ENCODE measurements at regions not wholly inside any gene's neighbourhood (a gene's known extent, or its start where the extent isn't known, plus 50 kb on each side); places are given as distances from the start of the nearest gene placed in this dataset.
"Not testable (repeated sequence)": the region's sequence is repeated elsewhere in the genome, so short reads cannot be mapped to it uniquely, and the experiment has no call there.

- H3K27me3 ChIP-seq (ENCODE audit: control insufficient read depth in 3 of 3, insufficient read depth in 3 of 3, low read length in 3 of 3) = no peaks in the 10 kb centered on the region
- 85 to 88% (median 86%) methylated on average over 6 of the region's 6 CpGs for WGBS, 3 donors
- no peak overlapping the region for H3K27ac ChIP-seq (ENCODE audit: low read depth in 1 of 3, low read length in 2 of 3)
- FAIRE-seq (no peak), DNase-seq (no peak)
- H3K9me3 ChIP-seq (ENCODE audit: control insufficient read depth in 2 of 2, insufficient read depth in 1 of 2, low read depth in 1 of 2, low read length in 1 of 2) = no peaks in the 10 kb centered on the region
- H3K4me3 ChIP-seq (ENCODE audit: low read depth in 1 of 3, low read length in 3 of 3) = no peak overlapping the region
- H3K4me1 ChIP-seq (ENCODE audit: control insufficient read depth in 3 of 3, insufficient read depth in 2 of 3, low read depth in 1 of 3, low read length in 2 of 3) = no peaks in the 10 kb centered on the region
- no peaks in the 10 kb centered on the region for H3K36me3 ChIP-seq (ENCODE audit: control insufficient read depth in 3 of 3, insufficient read depth in 2 of 3, low read depth in 1 of 3, low read length in 3 of 3)
Observed at GRCh38 chr10:34957531-34957930, 132.6 kb downstream of the CUL2 start.

DNA sequence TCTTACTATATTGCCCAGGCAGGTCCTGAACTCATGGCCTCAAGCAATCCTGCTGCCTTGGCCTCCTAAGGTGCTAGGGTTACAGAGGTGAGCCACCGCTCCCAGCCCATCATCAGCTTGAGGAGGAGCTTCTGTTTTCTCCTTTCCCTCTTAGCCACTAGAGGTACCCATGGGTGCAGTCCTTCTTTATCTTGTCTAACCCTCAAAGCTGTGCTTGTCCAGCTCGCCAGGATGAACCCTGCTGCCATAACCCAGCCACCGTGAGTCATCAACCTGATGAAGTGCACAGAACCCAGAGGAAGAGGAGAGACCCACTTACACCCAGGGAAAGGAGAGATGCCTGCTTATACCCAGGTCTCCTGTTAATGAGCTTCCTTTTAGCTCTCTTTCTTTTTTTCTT, 133.4 kb downstream of the CUL2 start:
- Histone ChIP-seq H3K4me3 (ENCODE audit: low read depth in 1 of 3, low read length in 3 of 3) (no peak overlapping the region), H3K36me3 (ENCODE audit: control insufficient read depth in 3 of 3, insufficient read depth in 2 of 3, low read depth in 1 of 3, low read length in 3 of 3) (no peaks in the 10 kb centered on the region), H3K4me1 (ENCODE audit: control insufficient read depth in 3 of 3, insufficient read depth in 2 of 3, low read depth in 1 of 3, low read length in 2 of 3) (no peaks in the 10 kb centered on the region), H3K27me3 (ENCODE audit: control insufficient read depth in 3 of 3, insufficient read depth in 3 of 3, low read length in 3 of 3) (no peaks in the 10 kb centered on the region), H3K27ac (ENCODE audit: low read depth in 1 of 3, low read length in 2 of 3) (no peak overlapping the region), H3K9me3 (ENCODE audit: control insufficient read depth in 2 of 2, insufficient read depth in 1 of 2, low read depth in 1 of 2, low read length in 1 of 2) (no peaks in the 10 kb centered on the region)
- FAIRE-seq (no peak), DNase-seq (no peak)
- 77 to 91% (median 86%) methylated on average over 3 of the region's 3 CpGs for WGBS, 3 donors

DNA sequence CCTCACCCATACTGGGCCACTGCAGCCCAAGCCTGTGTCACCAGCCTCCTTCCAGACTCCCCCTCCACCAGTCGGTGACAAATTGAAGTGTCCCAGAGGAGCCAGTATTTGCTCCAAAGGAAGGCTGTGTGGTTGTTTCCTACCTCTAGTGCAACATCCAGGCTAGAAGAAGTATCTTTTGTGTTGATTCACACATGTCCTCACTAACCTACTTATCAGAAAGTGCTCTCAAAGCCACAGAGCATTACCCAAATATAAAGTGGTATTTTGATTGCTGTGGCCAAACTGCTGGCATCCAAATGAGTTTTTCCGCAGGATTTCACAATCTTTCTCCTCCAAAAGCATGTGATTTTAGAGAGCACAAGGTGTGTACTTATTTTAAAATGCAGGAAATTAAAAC, 134.8 kb downstream of the CUL2 start:
- 83 to 92% (median 91%) methylated on average over 2 of the region's 2 CpGs for WGBS, 3 donors
- no peak overlapping the region for H3K4me3 ChIP-seq (ENCODE audit: low read depth in 1 of 3, low read length in 3 of 3)
- DNase-seq (no peak), FAIRE-seq (no peak)
- H3K36me3 ChIP-seq (ENCODE audit: control insufficient read depth in 3 of 3, insufficient read depth in 2 of 3, low read depth in 1 of 3, low read length in 3 of 3) = no peaks in the 10 kb centered on the region
- H3K27me3 ChIP-seq (ENCODE audit: control insufficient read depth in 3 of 3, insufficient read depth in 3 of 3, low read length in 3 of 3) = no peaks in the 10 kb centered on the region
- H3K9me3 ChIP-seq (ENCODE audit: control insufficient read depth in 2 of 2, insufficient read depth in 1 of 2, low read depth in 1 of 2, low read length in 1 of 2) = no peaks in the 10 kb centered on the region
- no peak overlapping the region for H3K27ac ChIP-seq (ENCODE audit: low read depth in 1 of 3, low read length in 2 of 3)
- H3K4me1 ChIP-seq (ENCODE audit: control insufficient read depth in 3 of 3, insufficient read depth in 2 of 3, low read depth in 1 of 3, low read length in 2 of 3) = no peaks in the 10 kb centered on the region

DNA sequence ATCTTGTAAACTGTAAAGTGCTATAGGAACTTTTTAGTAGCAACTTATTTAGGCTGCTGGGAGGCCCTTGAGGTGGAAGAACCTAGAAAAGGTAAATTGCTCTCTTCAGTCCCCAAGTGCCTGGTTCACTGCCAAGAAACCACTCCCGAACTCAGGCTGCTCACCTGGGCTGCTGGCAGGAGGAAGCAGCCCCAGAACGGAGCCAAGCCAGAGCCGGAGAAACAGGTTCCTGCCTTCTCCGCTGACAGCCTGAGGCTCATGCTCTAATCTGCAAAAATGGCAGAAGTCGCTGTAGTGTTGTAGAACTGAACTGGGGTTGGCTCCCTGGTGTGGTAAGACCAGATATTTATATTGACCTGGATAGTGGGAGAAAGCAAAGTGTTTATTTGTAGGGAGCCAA, 136.0 kb downstream of the CUL2 start:
- Histone ChIP-seq H3K9me3 (ENCODE audit: control insufficient read depth in 2 of 2, insufficient read depth in 1 of 2, low read depth in 1 of 2, low read length in 1 of 2) (no peaks in the 10 kb centered on the region), H3K4me3 (ENCODE audit: low read depth in 1 of 3, low read length in 3 of 3) (no peak overlapping the region), H3K4me1 (ENCODE audit: control insufficient read depth in 3 of 3, insufficient read depth in 2 of 3, low read depth in 1 of 3, low read length in 2 of 3) (no peaks in the 10 kb centered on the region), H3K27me3 (ENCODE audit: control insufficient read depth in 3 of 3, insufficient read depth in 3 of 3, low read length in 3 of 3) (no peaks in the 10 kb centered on the region), H3K36me3 (ENCODE audit: control insufficient read depth in 3 of 3, insufficient read depth in 2 of 3, low read depth in 1 of 3, low read length in 3 of 3) (no peaks in the 10 kb centered on the region), H3K27ac (ENCODE audit: low read depth in 1 of 3, low read length in 2 of 3) (no peak overlapping the region)
- 13 to 53% (median 27%) methylated on average over 5 of the region's 5 CpGs for WGBS, 3 donors
- FAIRE-seq (no peak), DNase-seq (peak; percentile 43 to 73)

- not testable (repeated sequence) for H3K4me3 ChIP-seq (ENCODE audit: low read depth in 1 of 3, low read length in 3 of 3); DNase-seq; H3K27me3 ChIP-seq (ENCODE audit: control insufficient read depth in 3 of 3, insufficient read depth in 3 of 3, low read length in 3 of 3); H3K9me3 ChIP-seq (ENCODE audit: control insufficient read depth in 2 of 2, insufficient read depth in 1 of 2, low read depth in 1 of 2, low read length in 1 of 2); H3K27ac ChIP-seq (ENCODE audit: low read depth in 1 of 3, low read length in 2 of 3); H3K4me1 ChIP-seq (ENCODE audit: control insufficient read depth in 3 of 3, insufficient read depth in 2 of 3, low read depth in 1 of 3, low read length in 2 of 3); H3K36me3 ChIP-seq (ENCODE audit: control insufficient read depth in 3 of 3, insufficient read depth in 2 of 3, low read depth in 1 of 3, low read length in 3 of 3); FAIRE-seq
- WGBS, 3 donors = 62 to 78% (median 66%) methylated on average over 11 of the region's 11 CpGs
Observed at GRCh38 chr10:34951263-34951887, 136.3 kb upstream of the PARD3 start.

GRCh38 chr10:34945951-34946522, 130.9 kb upstream of the PARD3 start:
- H3K27ac ChIP-seq (ENCODE audit: low read depth in 1 of 3, low read length in 2 of 3); H3K36me3 ChIP-seq (ENCODE audit: control insufficient read depth in 3 of 3, insufficient read depth in 2 of 3, low read depth in 1 of 3, low read length in 3 of 3); FAIRE-seq; H3K9me3 ChIP-seq (ENCODE audit: control insufficient read depth in 2 of 2, insufficient read depth in 1 of 2, low read depth in 1 of 2, low read length in 1 of 2); H3K4me1 ChIP-seq (ENCODE audit: control insufficient read depth in 3 of 3, insufficient read depth in 2 of 3, low read depth in 1 of 3, low read length in 2 of 3); H3K27me3 ChIP-seq (ENCODE audit: control insufficient read depth in 3 of 3, insufficient read depth in 3 of 3, low read length in 3 of 3); H3K4me3 ChIP-seq (ENCODE audit: low read depth in 1 of 3, low read length in 3 of 3); DNase-seq: not testable (repeated sequence)
- 85 to 93% (median 90%) methylated on average over 9 of the region's 9 CpGs for WGBS, 3 donors

- no peaks in the 10 kb centered on the region for H3K4me1 ChIP-seq (ENCODE audit: control insufficient read depth in 3 of 3, insufficient read depth in 2 of 3, low read depth in 1 of 3, low read length in 2 of 3)
- H3K27me3 ChIP-seq (ENCODE audit: control insufficient read depth in 3 of 3, insufficient read depth in 3 of 3, low read length in 3 of 3) = no peaks in the 10 kb centered on the region
- FAIRE-seq = no peak
- no peaks in the 10 kb centered on the region for H3K9me3 ChIP-seq (ENCODE audit: control insufficient read depth in 2 of 2, insufficient read depth in 1 of 2, low read depth in 1 of 2, low read length in 1 of 2)
- H3K36me3 ChIP-seq (ENCODE audit: control insufficient read depth in 3 of 3, insufficient read depth in 2 of 3, low read depth in 1 of 3, low read length in 3 of 3) = no peaks in the 10 kb centered on the region
- no peak for DNase-seq
- H3K27ac ChIP-seq (ENCODE audit: low read depth in 1 of 3, low read length in 2 of 3) = no peak overlapping the region
- H3K4me3 ChIP-seq (ENCODE audit: low read depth in 1 of 3, low read length in 3 of 3) = no peak overlapping the region
- WGBS, 3 donors = 81 to 88% (median 83%) methylated on average over 14 of the region's 14 CpGs
Observed at GRCh38 chr10:34941471-34942357, 126.6 kb upstream of the PARD3 start.

DNA sequence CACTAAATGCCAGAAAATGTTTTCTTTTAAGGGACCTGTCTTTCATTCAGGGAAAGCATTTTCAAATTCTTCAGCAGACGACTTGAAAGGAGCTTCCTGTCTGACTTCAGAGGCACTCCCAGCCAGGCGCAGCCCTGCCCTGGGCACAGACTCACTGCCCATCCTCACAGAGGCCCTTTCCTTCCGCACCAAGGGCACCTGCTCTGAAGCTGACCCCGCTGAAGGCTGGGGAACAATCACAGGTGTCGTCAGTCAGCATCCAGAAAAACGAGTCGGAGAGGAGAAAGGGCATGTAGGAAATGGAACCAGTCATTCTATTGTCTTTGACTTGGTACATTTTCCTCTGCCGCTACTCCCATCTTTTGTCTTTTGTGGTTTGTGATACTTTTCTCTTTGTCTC, 125.3 kb upstream of the PARD3 start:
- no peak for DNase-seq
- WGBS, 3 donors = 48 to 59% (median 56%) methylated on average over 8 of the region's 8 CpGs
- Histone ChIP-seq H3K27me3 (ENCODE audit: control insufficient read depth in 3 of 3, insufficient read depth in 3 of 3, low read length in 3 of 3) (no peaks in the 10 kb centered on the region), H3K27ac (ENCODE audit: low read depth in 1 of 3, low read length in 2 of 3) (no peak overlapping the region), H3K36me3 (ENCODE audit: control insufficient read depth in 3 of 3, insufficient read depth in 2 of 3, low read depth in 1 of 3, low read length in 3 of 3) (no peaks in the 10 kb centered on the region), H3K9me3 (ENCODE audit: control insufficient read depth in 2 of 2, insufficient read depth in 1 of 2, low read depth in 1 of 2, low read length in 1 of 2) (no peaks in the 10 kb centered on the region), H3K4me3 (ENCODE audit: low read depth in 1 of 3, low read length in 3 of 3) (no peak overlapping the region), H3K4me1 (ENCODE audit: control insufficient read depth in 3 of 3, insufficient read depth in 2 of 3, low read depth in 1 of 3, low read length in 2 of 3) (no peaks in the 10 kb centered on the region)
- no peak for FAIRE-seq
